HepG2 (cell line): ENCODE measurements at regions not wholly inside any gene's neighbourhood (a gene's known extent, or its start where the extent isn't known, plus 50 kb on each side); places are given as distances from the start of the nearest gene placed in this dataset.

Source experiments
- CBFB ChIP-seq: sonication (generic); formaldehyde crosslinking; IDR thresholded peaks from 2 replicates; pipeline ENCODE4 v1.4.0; 2020; ENCODE audit warnings: missing genetic modification reagents
- ELF1 ChIP-seq: sonication (generic); formaldehyde crosslinking; IDR thresholded peaks from 2 replicates; pipeline ENCODE4 v1.4.0; 2020; ENCODE audit warnings: missing genetic modification reagents
- ESRRA ChIP-seq: sonication (generic); formaldehyde crosslinking; IDR thresholded peaks from 2 replicates; pipeline ENCODE4 v1.5.1; 2020; ENCODE audit warnings: mild to moderate bottlenecking, low read depth, missing genetic modification reagents
- IRF2 ChIP-seq: IDR thresholded peaks from 2 replicates; pipeline ENCODE4 v1.6.1; 2018; ENCODE audit warnings: missing genetic modification reagents, missing compliant biosample characterization
- NCOA5 ChIP-seq: sonication (generic); formaldehyde crosslinking; IDR thresholded peaks from 2 replicates; pipeline ENCODE4 v1.4.0; 2020; ENCODE audit warnings: missing genetic modification reagents
- NR2F6 ChIP-seq, 2 experiments: IDR thresholded peaks; 2 replicates each; pipeline ENCODE4 v1.6.1; 2016; ENCODE audit warnings: antibody characterized with exemption in 1 of 2, mild to moderate bottlenecking in 1 of 2
- PAWR ChIP-seq: sonication (generic); formaldehyde crosslinking; IDR thresholded peaks from 2 replicates; pipeline ENCODE4 v1.4.0; 2020; ENCODE audit warnings: missing genetic modification reagents, mild to moderate bottlenecking, borderline replicate concordance
- PPARG ChIP-seq: conservative IDR thresholded peaks from 2 replicates; pipeline ENCODE4 v1.6.1; 2016; ENCODE audit warnings: missing biosample characterization, missing genetic modification reagents
- WIZ ChIP-seq: sonication (generic); formaldehyde crosslinking; IDR thresholded peaks from 2 replicates; pipeline ENCODE4 v1.5.1; 2020; ENCODE audit warnings: mild to moderate bottlenecking, missing genetic modification reagents
- ZMYM3 ChIP-seq: sonication (generic); formaldehyde crosslinking; IDR thresholded peaks from 2 replicates; pipeline ENCODE4 v1.5.1; 2020; ENCODE audit warnings: mild to moderate bottlenecking, missing genetic modification reagents
- ZNF256 ChIP-seq: sonication (generic); formaldehyde crosslinking; conservative IDR thresholded peaks from 2 replicates; pipeline ENCODE4 v1.4.0; 2020; ENCODE audit warnings: missing genetic modification reagents
- ZNF543 ChIP-seq: sonication (generic); formaldehyde crosslinking; IDR thresholded peaks from 2 replicates; pipeline ENCODE4 v1.4.0; 2020; ENCODE audit warnings: mild to moderate bottlenecking, missing genetic modification reagents
- ZNF629 ChIP-seq: sonication (generic); formaldehyde crosslinking; conservative IDR thresholded peaks from 2 replicates; pipeline ENCODE4 v1.5.0; 2020; ENCODE audit warnings: missing genetic modification reagents
- ZNF644 ChIP-seq: IDR thresholded peaks from 2 replicates; pipeline ENCODE4 v1.6.1; 2016; ENCODE audit warnings: low read depth
- TF ChIP-seq, protein P1 (sequence below): sonication (generic); formaldehyde crosslinking; IDR thresholded peaks from 2 replicates; pipeline ENCODE4 v1.4.0; 2020; ENCODE audit warnings: missing genetic modification reagents
- TF ChIP-seq, protein P2 (sequence below): sonication (generic); formaldehyde crosslinking; IDR thresholded peaks from 2 replicates; pipeline ENCODE4 v1.8.0; 2022; ENCODE audit warnings: low read depth, missing genetic modification reagents
- TF ChIP-seq, protein P3 (sequence below): sonication (generic); formaldehyde crosslinking; IDR thresholded peaks from 2 replicates; pipeline ENCODE4 v1.5.0; 2020; ENCODE audit warnings: mild to moderate bottlenecking, low read depth, missing genetic modification reagents, borderline replicate concordance
- TF ChIP-seq, protein P4 (sequence below): sonication (generic); formaldehyde crosslinking; IDR thresholded peaks from 2 replicates; pipeline ENCODE4 v1.4.0; 2020; ENCODE audit warnings: mild to moderate bottlenecking, missing genetic modification reagents
- TF ChIP-seq, protein P5 (sequence below): IDR thresholded peaks from 2 replicates; pipeline ENCODE4 v1.6.1; 2016; ENCODE audit warnings: missing genetic modification reagents, missing compliant biosample characterization
- TF ChIP-seq, protein P6 (sequence below): sonication (generic); formaldehyde crosslinking; IDR thresholded peaks from 2 replicates; pipeline ENCODE4 v1.5.1; 2020; ENCODE audit warnings: missing genetic modification reagents, mild to moderate bottlenecking, borderline replicate concordance
- TF ChIP-seq, protein P7 (sequence below): sonication (generic); formaldehyde crosslinking; IDR thresholded peaks from 2 replicates; pipeline ENCODE4 v1.4.0; 2020; ENCODE audit warnings: mild to moderate bottlenecking, missing genetic modification reagents
- TF ChIP-seq, protein P8 (sequence below): sonication (generic); formaldehyde crosslinking; IDR thresholded peaks from 2 replicates; pipeline ENCODE4 v1.9.0; 2021; ENCODE audit warnings: missing genetic modification reagents, borderline replicate concordance

DNA sequence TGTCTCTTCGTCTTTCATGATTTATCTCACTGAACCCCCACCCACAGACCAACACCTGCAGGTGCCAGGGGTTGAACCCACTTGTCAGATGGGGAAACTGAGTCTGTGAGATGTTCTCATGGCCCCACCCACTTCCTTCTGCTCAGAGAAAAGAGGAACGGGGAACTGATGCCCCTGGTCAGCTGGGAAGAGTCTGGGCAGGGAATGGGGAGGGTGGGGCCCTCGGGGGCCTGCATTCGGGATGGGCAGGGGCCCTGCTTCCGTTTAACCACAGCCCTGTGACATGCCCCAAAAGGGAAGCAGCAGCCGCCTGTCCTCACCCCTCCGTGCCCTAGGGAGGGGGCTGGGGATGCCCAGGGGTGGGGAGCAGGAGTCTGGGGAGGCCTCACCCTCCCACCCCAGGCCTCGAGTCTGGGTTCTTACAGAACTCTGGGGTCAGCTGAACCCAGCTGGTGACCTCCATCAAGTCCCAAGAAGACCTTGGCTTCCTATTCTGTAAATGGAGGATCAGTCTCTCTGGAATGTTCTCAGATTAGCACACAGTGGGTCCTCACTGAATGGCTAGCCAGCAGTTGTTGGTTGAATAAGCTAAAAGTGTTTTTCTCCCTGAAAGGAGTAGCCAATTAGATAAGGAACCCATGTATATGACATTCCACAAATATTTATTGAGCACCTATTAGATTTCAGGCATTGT is 81.5 kb downstream of the CEBPB start (continued):
- TF ChIP-seq NR2F6 (IDR thresholded peaks at IDR 0.05): no peak; the same call in 1 of the 2 replicates
- TF ChIP-seq NR2F6 (CRISPR knock-in tag; IDR thresholded peaks at IDR 0.05): no peak
- TF ChIP-seq ZNF256 (CRISPR knock-in tag): no peak
- TF ChIP-seq ZNF644: no peak
- TF ChIP-seq, protein P1, sequence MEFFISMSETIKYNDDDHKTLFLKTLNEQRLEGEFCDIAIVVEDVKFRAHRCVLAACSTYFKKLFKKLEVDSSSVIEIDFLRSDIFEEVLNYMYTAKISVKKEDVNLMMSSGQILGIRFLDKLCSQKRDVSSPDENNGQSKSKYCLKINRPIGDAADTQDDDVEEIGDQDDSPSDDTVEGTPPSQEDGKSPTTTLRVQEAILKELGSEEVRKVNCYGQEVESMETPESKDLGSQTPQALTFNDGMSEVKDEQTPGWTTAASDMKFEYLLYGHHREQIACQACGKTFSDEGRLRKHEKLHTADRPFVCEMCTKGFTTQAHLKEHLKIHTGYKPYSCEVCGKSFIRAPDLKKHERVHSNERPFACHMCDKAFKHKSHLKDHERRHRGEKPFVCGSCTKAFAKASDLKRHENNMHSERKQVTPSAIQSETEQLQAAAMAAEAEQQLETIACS (CRISPR knock-in tag): no peak
- peak; percentile 57; the same call in 1 of the 2 replicates for TF ChIP-seq ZNF543 (CRISPR knock-in tag)
- peak; percentile 45; the same call in 1 of the 2 replicates for TF ChIP-seq ESRRA (CRISPR knock-in tag)
- TF ChIP-seq CBFB: no peak
- TF ChIP-seq IRF2: 0 out of 2 replicates have a peak, but pooled peaks have one; percentile 3
- TF ChIP-seq, protein P2, sequence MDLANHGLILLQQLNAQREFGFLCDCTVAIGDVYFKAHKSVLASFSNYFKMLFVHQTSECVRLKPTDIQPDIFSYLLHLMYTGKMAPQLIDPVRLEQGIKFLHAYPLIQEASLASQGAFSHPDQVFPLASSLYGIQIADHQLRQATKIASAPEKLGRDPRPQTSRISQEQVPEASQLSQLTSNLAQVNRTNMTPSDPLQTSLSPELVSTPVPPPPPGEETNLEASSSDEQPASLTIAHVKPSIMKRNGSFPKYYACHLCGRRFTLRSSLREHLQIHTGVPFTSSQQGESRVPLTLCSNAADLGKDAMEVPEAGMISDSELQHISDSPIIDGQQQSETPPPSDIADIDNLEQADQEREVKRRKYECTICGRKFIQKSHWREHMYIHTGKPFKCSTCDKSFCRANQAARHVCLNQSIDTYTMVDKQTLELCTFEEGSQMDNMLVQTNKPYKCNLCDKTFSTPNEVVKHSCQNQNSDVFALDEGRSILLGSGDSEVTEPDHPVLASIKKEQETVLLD (CRISPR knock-in tag): no peak
- TF ChIP-seq ZMYM3 (CRISPR knock-in tag): no peak
- TF ChIP-seq, protein P3, sequence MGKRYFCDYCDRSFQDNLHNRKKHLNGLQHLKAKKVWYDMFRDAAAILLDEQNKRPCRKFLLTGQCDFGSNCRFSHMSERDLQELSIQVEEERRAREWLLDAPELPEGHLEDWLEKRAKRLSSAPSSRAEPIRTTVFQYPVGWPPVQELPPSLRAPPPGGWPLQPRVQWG: no peak
- TF ChIP-seq, protein P4, sequence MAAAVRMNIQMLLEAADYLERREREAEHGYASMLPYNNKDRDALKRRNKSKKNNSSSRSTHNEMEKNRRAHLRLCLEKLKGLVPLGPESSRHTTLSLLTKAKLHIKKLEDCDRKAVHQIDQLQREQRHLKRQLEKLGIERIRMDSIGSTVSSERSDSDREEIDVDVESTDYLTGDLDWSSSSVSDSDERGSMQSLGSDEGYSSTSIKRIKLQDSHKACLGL (CRISPR knock-in tag): 0 out of 2 replicates have a peak, but pooled peaks have one; percentile 22
- TF ChIP-seq NCOA5: no peak
- TF ChIP-seq, protein P5, sequence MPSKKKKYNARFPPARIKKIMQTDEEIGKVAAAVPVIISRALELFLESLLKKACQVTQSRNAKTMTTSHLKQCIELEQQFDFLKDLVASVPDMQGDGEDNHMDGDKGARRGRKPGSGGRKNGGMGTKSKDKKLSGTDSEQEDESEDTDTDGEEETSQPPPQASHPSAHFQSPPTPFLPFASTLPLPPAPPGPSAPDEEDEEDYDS (CRISPR knock-in tag): no peak
- no peak for TF ChIP-seq ELF1 (CRISPR knock-in tag)
- no peak for TF ChIP-seq PAWR
- TF ChIP-seq, protein P6, sequence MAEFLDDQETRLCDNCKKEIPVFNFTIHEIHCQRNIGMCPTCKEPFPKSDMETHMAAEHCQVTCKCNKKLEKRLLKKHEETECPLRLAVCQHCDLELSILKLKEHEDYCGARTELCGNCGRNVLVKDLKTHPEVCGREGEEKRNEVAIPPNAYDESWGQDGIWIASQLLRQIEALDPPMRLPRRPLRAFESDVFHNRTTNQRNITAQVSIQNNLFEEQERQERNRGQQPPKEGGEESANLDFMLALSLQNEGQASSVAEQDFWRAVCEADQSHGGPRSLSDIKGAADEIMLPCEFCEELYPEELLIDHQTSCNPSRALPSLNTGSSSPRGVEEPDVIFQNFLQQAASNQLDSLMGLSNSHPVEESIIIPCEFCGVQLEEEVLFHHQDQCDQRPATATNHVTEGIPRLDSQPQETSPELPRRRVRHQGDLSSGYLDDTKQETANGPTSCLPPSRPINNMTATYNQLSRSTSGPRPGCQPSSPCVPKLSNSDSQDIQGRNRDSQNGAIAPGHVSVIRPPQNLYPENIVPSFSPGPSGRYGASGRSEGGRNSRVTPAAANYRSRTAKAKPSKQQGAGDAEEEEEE: peak; percentile 4; the same call in 1 of the 2 replicates
- peak; percentile 73 for TF ChIP-seq ZNF629 (CRISPR knock-in tag)
- TF ChIP-seq, protein P7, sequence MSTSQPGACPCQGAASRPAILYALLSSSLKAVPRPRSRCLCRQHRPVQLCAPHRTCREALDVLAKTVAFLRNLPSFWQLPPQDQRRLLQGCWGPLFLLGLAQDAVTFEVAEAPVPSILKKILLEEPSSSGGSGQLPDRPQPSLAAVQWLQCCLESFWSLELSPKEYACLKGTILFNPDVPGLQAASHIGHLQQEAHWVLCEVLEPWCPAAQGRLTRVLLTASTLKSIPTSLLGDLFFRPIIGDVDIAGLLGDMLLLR (CRISPR knock-in tag): no peak
- TF ChIP-seq PPARG (CRISPR knock-in tag): no peak
- TF ChIP-seq, protein P8, sequence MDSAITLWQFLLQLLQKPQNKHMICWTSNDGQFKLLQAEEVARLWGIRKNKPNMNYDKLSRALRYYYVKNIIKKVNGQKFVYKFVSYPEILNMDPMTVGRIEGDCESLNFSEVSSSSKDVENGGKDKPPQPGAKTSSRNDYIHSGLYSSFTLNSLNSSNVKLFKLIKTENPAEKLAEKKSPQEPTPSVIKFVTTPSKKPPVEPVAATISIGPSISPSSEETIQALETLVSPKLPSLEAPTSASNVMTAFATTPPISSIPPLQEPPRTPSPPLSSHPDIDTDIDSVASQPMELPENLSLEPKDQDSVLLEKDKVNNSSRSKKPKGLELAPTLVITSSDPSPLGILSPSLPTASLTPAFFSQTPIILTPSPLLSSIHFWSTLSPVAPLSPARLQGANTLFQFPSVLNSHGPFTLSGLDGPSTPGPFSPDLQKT (CRISPR knock-in tag): no peak
- no peak for TF ChIP-seq WIZ
